GM12873 (cell line): ENCODE measurements at regions not wholly inside any gene's neighbourhood (a gene's known extent, or its start where the extent isn't known, plus 50 kb on each side); places are given as distances from the start of the nearest gene placed in this dataset.

ENCODE experiments used
- TF ChIP-seq, protein P1 (sequence below): IDR thresholded peaks from 2 replicates; pipeline ENCODE4 v1.5.1; 2012; ENCODE audit warnings: low read depth, mild to moderate bottlenecking, moderate library complexity, low read length, control low read depth; ENCODE audit not compliant: insufficient read depth; ENCODE audit errors: missing control alignments

- TF ChIP-seq, protein P1, sequence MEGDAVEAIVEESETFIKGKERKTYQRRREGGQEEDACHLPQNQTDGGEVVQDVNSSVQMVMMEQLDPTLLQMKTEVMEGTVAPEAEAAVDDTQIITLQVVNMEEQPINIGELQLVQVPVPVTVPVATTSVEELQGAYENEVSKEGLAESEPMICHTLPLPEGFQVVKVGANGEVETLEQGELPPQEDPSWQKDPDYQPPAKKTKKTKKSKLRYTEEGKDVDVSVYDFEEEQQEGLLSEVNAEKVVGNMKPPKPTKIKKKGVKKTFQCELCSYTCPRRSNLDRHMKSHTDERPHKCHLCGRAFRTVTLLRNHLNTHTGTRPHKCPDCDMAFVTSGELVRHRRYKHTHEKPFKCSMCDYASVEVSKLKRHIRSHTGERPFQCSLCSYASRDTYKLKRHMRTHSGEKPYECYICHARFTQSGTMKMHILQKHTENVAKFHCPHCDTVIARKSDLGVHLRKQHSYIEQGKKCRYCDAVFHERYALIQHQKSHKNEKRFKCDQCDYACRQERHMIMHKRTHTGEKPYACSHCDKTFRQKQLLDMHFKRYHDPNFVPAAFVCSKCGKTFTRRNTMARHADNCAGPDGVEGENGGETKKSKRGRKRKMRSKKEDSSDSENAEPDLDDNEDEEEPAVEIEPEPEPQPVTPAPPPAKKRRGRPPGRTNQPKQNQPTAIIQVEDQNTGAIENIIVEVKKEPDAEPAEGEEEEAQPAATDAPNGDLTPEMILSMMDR: no peak
Measured at GRCh38 chr15:26433060-26433459, 339.8 kb downstream of the GABRB3 start.

- TF ChIP-seq, protein P1: no peak
Measured at GRCh38 chr15:26421065-26421464, 351.8 kb downstream of the GABRB3 start.

- TF ChIP-seq, protein P1: no peak
Measured at GRCh38 chr15:26395624-26396023, 377.2 kb downstream of the GABRB3 start.

DNA sequence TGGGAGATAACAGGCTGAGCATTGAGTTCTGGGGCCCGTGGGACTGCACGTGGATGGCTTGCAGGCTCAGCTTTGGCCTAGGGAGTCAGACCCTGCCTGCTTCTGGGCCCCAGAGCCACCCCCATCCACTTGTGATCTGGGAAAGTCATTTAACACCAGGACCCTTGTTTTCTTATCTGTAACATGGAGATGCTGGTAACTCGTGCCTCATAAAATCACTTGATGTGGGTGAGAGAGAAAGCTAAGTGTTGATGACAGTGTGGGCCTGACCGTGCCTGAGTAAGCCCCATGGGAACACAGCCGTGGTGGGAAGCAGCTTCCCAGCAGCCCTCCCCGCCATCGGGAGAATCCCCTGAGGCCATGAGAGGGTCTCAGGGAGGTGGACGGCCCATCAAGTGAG, 378.1 kb downstream of the GABRB3 start:
- TF ChIP-seq, protein P1: no peak

- TF ChIP-seq, protein P1: no peak
Measured at GRCh38 chr15:26392956-26393355, 379.9 kb downstream of the GABRB3 start.

DNA sequence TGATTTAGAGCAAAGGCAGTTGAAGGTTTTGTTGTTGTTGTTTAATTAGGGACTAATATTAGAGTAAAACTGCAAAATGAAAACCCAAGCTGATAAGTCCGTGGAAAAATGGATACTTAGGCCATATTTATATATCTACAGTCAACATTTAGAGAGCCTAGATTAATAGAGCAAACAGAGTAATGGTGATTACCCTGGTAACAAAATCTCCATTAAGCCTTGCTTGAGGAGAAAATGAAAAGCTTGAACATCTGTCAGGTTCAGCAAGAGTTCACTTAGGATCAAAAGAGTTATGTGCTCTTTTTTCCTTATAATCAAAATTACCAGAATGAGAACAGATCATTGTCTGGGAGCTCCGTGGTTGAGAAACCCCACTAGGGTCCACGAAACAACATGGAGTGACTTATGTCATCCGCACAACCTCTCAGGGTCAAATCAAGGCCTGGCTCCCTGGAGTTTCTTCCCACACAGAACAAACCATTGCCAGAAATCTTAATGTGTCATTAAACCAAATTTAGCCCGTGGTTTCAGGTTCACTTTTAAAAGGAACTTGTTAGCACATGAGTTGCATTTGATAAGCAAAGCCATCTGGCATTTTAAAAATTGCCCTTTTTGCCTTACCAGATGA, 381.2 kb downstream of the GABRB3 start:
- TF ChIP-seq, protein P1: no peak

- TF ChIP-seq, protein P1: no peak
Measured at GRCh38 chr15:26382444-26383072, 390.3 kb downstream of the GABRB3 start.
